Naive B cell (primary cell): ENCODE measurements at regions not wholly inside any gene's neighbourhood (a gene's known extent, or its start where the extent isn't known, plus 50 kb on each side); places are given as distances from the start of the nearest gene placed in this dataset.

Experiments
- ATAC-seq, 2 donors: fragments of 150-1000 bp; cut with Tn5 transposase; 2 replicates each; pipeline ENCODE4 v1.10.0; 2021; ENCODE audit warnings: low read depth in 2 of 2, mild to moderate bottlenecking in 2 of 2, moderate library complexity in 2 of 2
- DNase-seq: peaks from one replicate; pipeline ENCODE4 v3.0.0; 2022
- H3K27ac Mint-ChIP-seq, 6 donors: one replicate each; pipeline ENCODE4 v1.8.0; 2020 to 2022; ENCODE audit warnings: mild to moderate bottlenecking in 6 of 6, mixed read lengths in 6 of 6, moderate library complexity in 5 of 6, inconsistent platforms in 2 of 6
- H3K27me3 Mint-ChIP-seq, 3 donors: one replicate each; pipeline ENCODE4 v1.8.0; 2021 to 2022; ENCODE audit warnings: mixed read lengths in 3 of 3, mild to moderate bottlenecking in 1 of 3
- H3K36me3 Mint-ChIP-seq, 2 donors: one replicate each; pipeline ENCODE4 v1.8.0; 2020 to 2022; ENCODE audit warnings: mixed read lengths in 2 of 2, inconsistent platforms in 1 of 2, mild to moderate bottlenecking in 1 of 2
- H3K4me1 Mint-ChIP-seq, 3 donors: one replicate each; pipeline ENCODE4 v1.8.0; 2020 to 2022; ENCODE audit warnings: mixed read lengths in 3 of 3, inconsistent platforms in 1 of 3, mild to moderate bottlenecking in 1 of 3, moderate library complexity in 1 of 3
- H3K4me3 Mint-ChIP-seq, 8 donors: one replicate each; pipeline ENCODE4 v1.8.0; 2020 to 2022; ENCODE audit warnings: mild to moderate bottlenecking in 8 of 8, mixed read lengths in 8 of 8, moderate library complexity in 8 of 8, inconsistent platforms in 2 of 8
- H3K9me3 Mint-ChIP-seq, 7 donors: one replicate each; pipeline ENCODE4 v1.8.0; 2020 to 2022; ENCODE audit warnings: mixed read lengths in 7 of 7, mild to moderate bottlenecking in 5 of 7, inconsistent platforms in 2 of 7, moderate library complexity in 1 of 7

- no peaks in the 10 kb centered on the region for H3K27me3 Mint-ChIP-seq
- H3K4me1 Mint-ChIP-seq = no peaks in the 10 kb centered on the region
- H3K4me3 Mint-ChIP-seq = no peak overlapping the region
- H3K9me3 Mint-ChIP-seq = peaks cover 0 to 13% (median 0%) of the 10 kb centered on the region in 7 donors
- ATAC-seq (no peak), DNase-seq (no peak)
- no peak overlapping the region for H3K27ac Mint-ChIP-seq
- no peaks in the 10 kb centered on the region for H3K36me3 Mint-ChIP-seq
Observed at GRCh38 chr13:85286081-85286480, 513.1 kb downstream of the SLITRK6 start.

GRCh38 chr13:85284349-85284748 is 514.9 kb downstream of the SLITRK6 start:
- ATAC-seq = no peak
- no peaks in the 10 kb centered on the region for H3K4me1 Mint-ChIP-seq
- no peak for DNase-seq
- no peak overlapping the region for H3K4me3 Mint-ChIP-seq
- peaks cover 0 to 13% (median 0%) of the 10 kb centered on the region in 7 donors for H3K9me3 Mint-ChIP-seq
- H3K27ac Mint-ChIP-seq = no peak overlapping the region
- no peaks in the 10 kb centered on the region for H3K36me3 Mint-ChIP-seq
- no peaks in the 10 kb centered on the region for H3K27me3 Mint-ChIP-seq

DNA sequence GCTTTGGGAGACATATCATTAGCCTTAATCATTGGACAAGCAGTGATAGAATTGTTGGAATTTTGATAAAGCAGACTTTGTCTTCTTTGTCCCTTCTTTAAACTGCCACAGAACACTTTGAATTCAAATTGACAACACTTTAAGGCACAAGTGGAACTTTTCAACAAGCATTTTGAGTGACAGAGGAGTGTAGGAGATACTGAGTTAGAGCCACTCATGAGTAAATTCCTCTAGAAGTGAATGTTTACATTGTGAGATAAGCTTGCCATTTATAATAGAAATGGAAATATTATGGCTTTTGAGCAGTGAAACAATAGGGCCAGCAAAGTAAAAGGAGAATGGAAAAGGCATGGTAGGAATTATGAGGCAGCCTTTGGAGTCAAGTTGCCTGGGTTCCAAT is 515.8 kb downstream of the SLITRK6 start:
- H3K27ac Mint-ChIP-seq = no peak overlapping the region
- H3K9me3 Mint-ChIP-seq = peaks cover 0 to 12% (median 0%) of the 10 kb centered on the region in 7 donors
- H3K4me3 Mint-ChIP-seq = no peak overlapping the region
- DNase-seq (no peak), ATAC-seq (no peak)
- no peaks in the 10 kb centered on the region for H3K27me3 Mint-ChIP-seq
- no peaks in the 10 kb centered on the region for H3K4me1 Mint-ChIP-seq
- H3K36me3 Mint-ChIP-seq = no peaks in the 10 kb centered on the region

- no peaks in the 10 kb centered on the region for H3K27me3 Mint-ChIP-seq
- H3K27ac Mint-ChIP-seq = no peak overlapping the region
- ATAC-seq = no peak
- no peaks in the 10 kb centered on the region for H3K36me3 Mint-ChIP-seq
- H3K4me1 Mint-ChIP-seq = no peaks in the 10 kb centered on the region
- H3K4me3 Mint-ChIP-seq = no peak overlapping the region
- no peak for DNase-seq
- H3K9me3 Mint-ChIP-seq = peaks cover 0 to 7% (median 0%) of the 10 kb centered on the region in 7 donors
Observed at GRCh38 chr13:85282876-85283275, 516.3 kb downstream of the SLITRK6 start.

- Mint-ChIP-seq H3K36me3 (no peaks in the 10 kb centered on the region), H3K27ac (no peak overlapping the region), H3K4me3 (no peak overlapping the region), H3K27me3 (no peaks in the 10 kb centered on the region), H3K9me3 (peaks cover 0 to 8% (median 0%) of the 10 kb centered on the region in 7 donors), H3K4me1 (no peaks in the 10 kb centered on the region)
- no peak for ATAC-seq
- no peak for DNase-seq
Observed at GRCh38 chr13:85278851-85279250, 520.4 kb downstream of the SLITRK6 start.

- peaks cover 0 to 10% (median 0%) of the 10 kb centered on the region in 7 donors for H3K9me3 Mint-ChIP-seq
- ATAC-seq = no peak
- H3K4me3 Mint-ChIP-seq = no peak overlapping the region
- H3K4me1 Mint-ChIP-seq = no peaks in the 10 kb centered on the region
- no peaks in the 10 kb centered on the region for H3K36me3 Mint-ChIP-seq
- H3K27me3 Mint-ChIP-seq = no peaks in the 10 kb centered on the region
- no peak for DNase-seq
- H3K27ac Mint-ChIP-seq = no peak overlapping the region
Observed at GRCh38 chr13:85277748-85278147, 521.5 kb downstream of the SLITRK6 start.

- Mint-ChIP-seq H3K36me3 (no peaks in the 10 kb centered on the region), H3K9me3 (peaks cover 0 to 15% (median 3%) of the 10 kb centered on the region in 7 donors), H3K27ac (no peak overlapping the region), H3K4me1 (no peaks in the 10 kb centered on the region), H3K4me3 (no peak overlapping the region), H3K27me3 (no peaks in the 10 kb centered on the region)
- no peak for ATAC-seq
- no peak for DNase-seq
Observed at GRCh38 chr13:85266771-85267170, 532.4 kb downstream of the SLITRK6 start.

- no peaks in the 10 kb centered on the region for H3K27me3 Mint-ChIP-seq
- H3K27ac Mint-ChIP-seq = no peak overlapping the region
- H3K4me3 Mint-ChIP-seq = no peak overlapping the region
- H3K4me1 Mint-ChIP-seq = no peaks in the 10 kb centered on the region
- no peak for ATAC-seq
- DNase-seq = no peak
- no peaks in the 10 kb centered on the region for H3K36me3 Mint-ChIP-seq
- H3K9me3 Mint-ChIP-seq = peaks cover 0 to 12% (median 2%) of the 10 kb centered on the region in 7 donors
Observed at GRCh38 chr13:85266331-85266730, 532.9 kb downstream of the SLITRK6 start.

GRCh38 chr13:85265296-85265695 is 533.9 kb downstream of the SLITRK6 start:
- H3K27ac Mint-ChIP-seq = no peak overlapping the region
- no peak overlapping the region for H3K4me3 Mint-ChIP-seq
- ATAC-seq (no peak), DNase-seq (no peak)
- H3K9me3 Mint-ChIP-seq = peaks cover 0 to 12% (median 2%) of the 10 kb centered on the region in 7 donors
- no peaks in the 10 kb centered on the region for H3K27me3 Mint-ChIP-seq
- H3K4me1 Mint-ChIP-seq = no peaks in the 10 kb centered on the region
- no peaks in the 10 kb centered on the region for H3K36me3 Mint-ChIP-seq

- DNase-seq = no peak
- Mint-ChIP-seq H3K27ac (no peak overlapping the region), H3K36me3 (no peaks in the 10 kb centered on the region), H3K9me3 (peaks cover 0 to 5% (median 0%) of the 10 kb centered on the region in 7 donors), H3K4me3 (no peak overlapping the region), H3K4me1 (no peaks in the 10 kb centered on the region), H3K27me3 (no peaks in the 10 kb centered on the region)
- no peak for ATAC-seq
Observed at GRCh38 chr13:85262499-85262898, 536.7 kb downstream of the SLITRK6 start.

GRCh38 chr13:85261757-85262346 is 537.4 kb downstream of the SLITRK6 start:
- Mint-ChIP-seq H3K9me3 (peaks cover 0 to 2% (median 0%) of the 10 kb centered on the region in 7 donors), H3K4me3 (no peak overlapping the region), H3K4me1 (no peaks in the 10 kb centered on the region), H3K27ac (no peak overlapping the region), H3K36me3 (no peaks in the 10 kb centered on the region), H3K27me3 (no peaks in the 10 kb centered on the region)
- no peak for ATAC-seq
- DNase-seq = no peak

DNA sequence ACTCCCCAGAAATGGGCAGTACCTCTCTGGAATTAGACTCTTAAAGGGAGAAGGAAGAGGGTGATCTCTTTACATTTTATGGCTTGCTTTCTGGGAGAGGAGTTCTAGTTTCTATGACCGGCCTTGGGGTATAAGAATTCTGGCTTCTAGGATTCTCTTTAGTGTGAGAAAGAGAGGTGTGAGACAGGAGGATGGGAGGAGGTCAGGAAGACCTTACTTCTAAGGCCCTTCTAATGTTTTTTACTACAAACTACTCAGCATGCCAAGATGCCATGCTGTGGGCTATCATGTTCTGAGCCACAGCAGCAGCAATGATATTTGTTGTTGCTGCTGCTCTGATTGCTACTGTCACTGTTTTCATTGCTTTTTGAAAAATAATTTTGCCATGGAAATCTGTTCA is 538.3 kb downstream of the SLITRK6 start:
- H3K27me3 Mint-ChIP-seq = no peaks in the 10 kb centered on the region
- no peak for ATAC-seq

GRCh38 chr13:85255978-85256377 is 543.2 kb downstream of the SLITRK6 start:
- Mint-ChIP-seq H3K9me3 (peaks cover 0 to 14% (median 6%) of the 10 kb centered on the region in 7 donors), H3K27ac (peak overlapping the region in 1 of 6 donors; percentile 30), H3K36me3 (no peaks in the 10 kb centered on the region), H3K4me1 (no peaks in the 10 kb centered on the region), H3K27me3 (no peaks in the 10 kb centered on the region), H3K4me3 (no peak overlapping the region)
- DNase-seq = no peak
- ATAC-seq = no peak

More for the DNA sequence above, 538.3 kb downstream of the SLITRK6 start:
- Mint-ChIP-seq H3K9me3 (peaks cover 0 to 2% (median 0%) of the 10 kb centered on the region in 7 donors), H3K27ac (no peak overlapping the region), H3K4me1 (no peaks in the 10 kb centered on the region), H3K4me3 (no peak overlapping the region), H3K36me3 (no peaks in the 10 kb centered on the region)
- DNase-seq = no peak

DNA sequence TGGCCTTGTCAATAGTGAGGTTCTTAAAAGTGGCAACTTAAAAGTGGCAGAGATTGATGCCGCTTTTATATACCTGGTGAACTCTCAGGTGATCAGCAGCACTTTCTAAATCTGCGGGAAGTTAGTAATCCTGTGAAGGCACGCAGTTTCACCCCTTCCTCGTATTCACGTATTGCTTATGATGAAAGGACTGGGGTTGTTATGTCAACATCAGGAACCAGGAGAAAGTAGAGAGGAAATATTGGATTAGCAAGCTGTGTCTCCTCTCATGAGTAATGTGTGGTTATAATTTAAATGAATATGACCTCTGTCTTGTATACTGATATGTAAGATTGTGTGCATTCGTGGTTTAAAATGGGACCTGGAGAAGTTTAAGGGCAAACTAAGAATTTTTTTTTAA is 544.6 kb downstream of the SLITRK6 start:
- DNase-seq (no peak), ATAC-seq (no peak)
- Mint-ChIP-seq H3K36me3 (no peaks in the 10 kb centered on the region), H3K4me3 (no peak overlapping the region), H3K9me3 (peaks cover 0 to 14% (median 6%) of the 10 kb centered on the region in 7 donors), H3K27me3 (no peaks in the 10 kb centered on the region), H3K4me1 (no peaks in the 10 kb centered on the region), H3K27ac (no peak overlapping the region)

DNA sequence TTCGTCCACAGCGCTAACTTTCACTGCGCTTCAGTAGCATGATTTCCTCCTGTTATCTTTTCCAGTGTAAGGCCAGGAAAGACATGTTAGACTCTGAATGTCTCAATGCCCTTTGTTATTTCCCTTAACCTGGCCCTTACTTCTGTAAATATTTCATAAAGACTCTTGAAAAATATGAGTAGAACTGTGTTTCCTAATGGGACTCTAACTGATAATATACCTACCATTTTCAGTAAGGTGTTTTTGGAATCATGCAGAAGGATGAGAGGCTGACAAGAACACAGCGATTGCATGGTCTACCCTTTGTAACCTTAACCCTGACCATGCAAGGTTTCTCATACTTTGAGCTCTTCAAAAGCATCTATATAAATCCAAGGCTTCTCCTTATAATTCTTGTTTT is 550.1 kb downstream of the SLITRK6 start:
- peak overlapping the region in 1 of 6 donors; percentile 8 for H3K27ac Mint-ChIP-seq
- no peaks in the 10 kb centered on the region for H3K36me3 Mint-ChIP-seq
- H3K4me3 Mint-ChIP-seq = no peak overlapping the region
- no peak for DNase-seq
- no peak for ATAC-seq
- H3K4me1 Mint-ChIP-seq = no peaks in the 10 kb centered on the region
- peaks cover 0 to 10% (median 2%) of the 10 kb centered on the region in 7 donors for H3K9me3 Mint-ChIP-seq
- H3K27me3 Mint-ChIP-seq = no peaks in the 10 kb centered on the region
